ENCODE measurements at regions not wholly inside any gene's neighbourhood (a gene's known extent, or its start where the extent isn't known, plus 50 kb on each side); places are given as distances from the start of the nearest gene placed in this dataset.

- no peak for TF ChIP-seq CTCF (conservative IDR thresholded peaks at IDR 0.05; ENCODE audit: low read depth, low read length)
- DNase-seq (ENCODE audit: low read depth): no peak
- H3K4me3 ChIP-seq (ENCODE audit: low read length): no peak overlapping the region
These were observed 259.4 kb downstream of the PLK2 start for GRCh38 chr5:58200451-58200850.

- no peak for TF ChIP-seq CTCF (conservative IDR thresholded peaks at IDR 0.05; ENCODE audit: low read depth, low read length)
- H3K4me3 ChIP-seq (ENCODE audit: low read length): no peak overlapping the region
- DNase-seq (ENCODE audit: low read depth): no peak
These were observed 260.8 kb downstream of the PLK2 start for GRCh38 chr5:58199087-58199486.

GRCh38 chr5:58198330-58198729 is 261.6 kb downstream of the PLK2 start:
- H3K4me3 ChIP-seq (ENCODE audit: low read length): no peak overlapping the region
- no peak for DNase-seq (ENCODE audit: low read depth)
- TF ChIP-seq CTCF (conservative IDR thresholded peaks at IDR 0.05; ENCODE audit: low read depth, low read length): no peak

GRCh38 chr5:58197875-58198274 is 262.0 kb downstream of the PLK2 start:
- TF ChIP-seq CTCF (conservative IDR thresholded peaks at IDR 0.05; ENCODE audit: low read depth, low read length): no peak
- no peak for DNase-seq (ENCODE audit: low read depth)
- H3K4me3 ChIP-seq (ENCODE audit: low read length): no peak overlapping the region

GRCh38 chr5:58191443-58191842 is 268.4 kb downstream of the PLK2 start:
- DNase-seq (ENCODE audit: low read depth): no peak
- H3K4me3 ChIP-seq (ENCODE audit: low read length): no peak overlapping the region
- no peak for TF ChIP-seq CTCF (conservative IDR thresholded peaks at IDR 0.05; ENCODE audit: low read depth, low read length)

- H3K4me3 ChIP-seq (ENCODE audit: low read length): no peak overlapping the region
- peak; percentile 84 for DNase-seq (ENCODE audit: low read depth)
- peak; percentile 23 for TF ChIP-seq CTCF (conservative IDR thresholded peaks at IDR 0.05; ENCODE audit: low read depth, low read length)
These were observed 271.6 kb downstream of the PLK2 start for GRCh38 chr5:58188262-58188651.

GRCh38 chr5:58187432-58188261 is 272.2 kb downstream of the PLK2 start:
- DNase-seq (ENCODE audit: low read depth): no peak
- no peak overlapping the region for H3K4me3 ChIP-seq (ENCODE audit: low read length)
- TF ChIP-seq CTCF (conservative IDR thresholded peaks at IDR 0.05; ENCODE audit: low read depth, low read length): no peak

All from retinal pigment epithelial cell (primary cell).